ENCODE measurements at regions not wholly inside any gene's neighbourhood (a gene's known extent, or its start where the extent isn't known, plus 50 kb on each side); places are given as distances from the start of the nearest gene placed in this dataset.

- TF ChIP-seq CTCF (IDR thresholded peaks at IDR 0.05 in 2 of 3, conservative IDR thresholded peaks at IDR 0.05 in 1 of 3; ENCODE audit: borderline replicate concordance in 1 of 3, insufficient read depth in 1 of 3, low read depth in 2 of 3, low read length in 2 of 3) (no peak), YY1 (IDR thresholded peaks at IDR 0.05; ENCODE audit: extremely low read depth, insufficient replicate concordance, low read depth, low read length) (no peak), RAD21 (IDR thresholded peaks at IDR 0.05; ENCODE audit: low read depth) (no peak), EZH2phosphoT487 (IDR thresholded peaks at IDR 0.05; ENCODE audit: borderline replicate concordance) (no peak), POLR2A (IDR thresholded peaks at IDR 0.05; ENCODE audit: borderline replicate concordance, extremely low read depth, insufficient read depth, insufficient read length) (no peak), ZNF274 (IDR thresholded peaks at IDR 0.05; ENCODE audit: low read depth, low read length) (no peak), EGR1 (IDR thresholded peaks at IDR 0.05; ENCODE audit: low read depth) (no peak), EZH2 (IDR thresholded peaks at IDR 0.05) (no peak), POLR2AphosphoS5 (IDR thresholded peaks at IDR 0.05; ENCODE audit: low read depth, low read length) (no peak), CEBPB (IDR thresholded peaks at IDR 0.05; ENCODE audit: low read depth) (no peak)
- TF ChIP-seq, protein P1, sequence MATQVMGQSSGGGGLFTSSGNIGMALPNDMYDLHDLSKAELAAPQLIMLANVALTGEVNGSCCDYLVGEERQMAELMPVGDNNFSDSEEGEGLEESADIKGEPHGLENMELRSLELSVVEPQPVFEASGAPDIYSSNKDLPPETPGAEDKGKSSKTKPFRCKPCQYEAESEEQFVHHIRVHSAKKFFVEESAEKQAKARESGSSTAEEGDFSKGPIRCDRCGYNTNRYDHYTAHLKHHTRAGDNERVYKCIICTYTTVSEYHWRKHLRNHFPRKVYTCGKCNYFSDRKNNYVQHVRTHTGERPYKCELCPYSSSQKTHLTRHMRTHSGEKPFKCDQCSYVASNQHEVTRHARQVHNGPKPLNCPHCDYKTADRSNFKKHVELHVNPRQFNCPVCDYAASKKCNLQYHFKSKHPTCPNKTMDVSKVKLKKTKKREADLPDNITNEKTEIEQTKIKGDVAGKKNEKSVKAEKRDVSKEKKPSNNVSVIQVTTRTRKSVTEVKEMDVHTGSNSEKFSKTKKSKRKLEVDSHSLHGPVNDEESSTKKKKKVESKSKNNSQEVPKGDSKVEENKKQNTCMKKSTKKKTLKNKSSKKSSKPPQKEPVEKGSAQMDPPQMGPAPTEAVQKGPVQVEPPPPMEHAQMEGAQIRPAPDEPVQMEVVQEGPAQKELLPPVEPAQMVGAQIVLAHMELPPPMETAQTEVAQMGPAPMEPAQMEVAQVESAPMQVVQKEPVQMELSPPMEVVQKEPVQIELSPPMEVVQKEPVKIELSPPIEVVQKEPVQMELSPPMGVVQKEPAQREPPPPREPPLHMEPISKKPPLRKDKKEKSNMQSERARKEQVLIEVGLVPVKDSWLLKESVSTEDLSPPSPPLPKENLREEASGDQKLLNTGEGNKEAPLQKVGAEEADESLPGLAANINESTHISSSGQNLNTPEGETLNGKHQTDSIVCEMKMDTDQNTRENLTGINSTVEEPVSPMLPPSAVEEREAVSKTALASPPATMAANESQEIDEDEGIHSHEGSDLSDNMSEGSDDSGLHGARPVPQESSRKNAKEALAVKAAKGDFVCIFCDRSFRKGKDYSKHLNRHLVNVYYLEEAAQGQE (IDR thresholded peaks at IDR 0.05; ENCODE audit: low read depth) = no peak
These were observed 138.4 kb upstream of the DAPK1 start for GRCh38 chr9:87359264-87359663.

All from HCT116 (cell line).